CD4-positive, alpha-beta T cell (primary cell): ENCODE measurements at regions not wholly inside any gene's neighbourhood (a gene's known extent, or its start where the extent isn't known, plus 50 kb on each side); places are given as distances from the start of the nearest gene placed in this dataset.

ENCODE experiments used
- ATAC-seq: fragments of 200-7000 bp; cut with Tn5 transposase; one replicate; pipeline ENCODE4 v1.10.0; 2022; ENCODE audit warnings: mild to moderate bottlenecking; ENCODE audit not compliant: poor library complexity
- CTCF ChIA-PET: fragments of 350-600 bp; sonication (Branson Sonifier 250); formaldehyde crosslinking; loops from one replicate; lab custom pipeline; 2021; ENCODE audit warnings: antibody characterized with exemption, inconsistent platforms; lab: Charles Lee
- POLR2A ChIA-PET: fragments of 350-600 bp; sonication (Branson Sonifier 250); formaldehyde crosslinking; loops from one replicate; lab custom pipeline; 2021; ENCODE audit warnings: antibody characterized with exemption, inconsistent platforms; lab: Charles Lee
- DNase-seq, 14 experiments: peaks; one replicate each; pipeline ENCODE4 v3.0.0-alpha.2; 2013 to 2020; ENCODE audit warnings: mixed read lengths in 2 of 14
- H3K27ac ChIP-seq, 2 donors: one replicate each; pipeline versions ENCODE4 v1.5.1 to v1.7.0; 2013; ENCODE audit warnings: low read length in 2 of 2, low read depth in 1 of 2, mild to moderate bottlenecking in 1 of 2
- H3K27me3 ChIP-seq, 2 experiments: 1 replicate in 1 of 2; 2 replicates in 1 of 2; pipeline versions ENCODE4 v1.6.1 to v1.7.0; 2013; ENCODE audit warnings: low read length in 2 of 2, control low read depth in 1 of 2, mild to moderate bottlenecking in 1 of 2, moderate library complexity in 1 of 2; ENCODE audit not compliant: insufficient read depth in 2 of 2, control insufficient read depth in 1 of 2
- H3K36me3 ChIP-seq: one replicate; pipeline ENCODE4 v1.6.1; 2013; ENCODE audit warnings: low read length, control low read depth; ENCODE audit not compliant: insufficient read depth
- H3K4me1 ChIP-seq: one replicate; pipeline ENCODE4 v1.6.1; 2013; ENCODE audit warnings: low read length, control low read depth; ENCODE audit not compliant: insufficient read depth
- H3K4me3 ChIP-seq: one replicate; pipeline ENCODE4 v1.5.1; 2013; ENCODE audit warnings: mild to moderate bottlenecking, low read length, moderate library complexity
- H3K9me3 ChIP-seq, 2 experiments: 1 replicate in 1 of 2; 2 replicates in 1 of 2; pipeline versions ENCODE4 v1.6.1 to v1.7.0; 2013; ENCODE audit warnings: low read length in 2 of 2, mild to moderate bottlenecking in 2 of 2, control low read depth in 1 of 2, moderate library complexity in 1 of 2; ENCODE audit not compliant: control insufficient read depth in 1 of 2, insufficient read depth in 1 of 2
- H3K27ac Mint-ChIP-seq: one replicate; pipeline ENCODE4 v1.8.0; 2020; ENCODE audit warnings: mixed read lengths
- H3K27me3 Mint-ChIP-seq: one replicate; pipeline ENCODE4 v1.8.0; 2021; ENCODE audit warnings: mixed read lengths
- H3K36me3 Mint-ChIP-seq: one replicate; pipeline ENCODE4 v1.8.0; 2021; ENCODE audit warnings: low read depth, mixed read lengths
- H3K4me1 Mint-ChIP-seq: one replicate; pipeline ENCODE4 v1.8.0; 2021; ENCODE audit warnings: low read depth, mixed read lengths
- H3K4me3 Mint-ChIP-seq: one replicate; pipeline ENCODE4 v1.8.0; 2020; ENCODE audit warnings: mild to moderate bottlenecking, mixed read lengths
- H3K9me3 Mint-ChIP-seq: one replicate; pipeline ENCODE4 v1.8.0; 2020; ENCODE audit warnings: mixed read lengths
- CTCF ChIP-seq: fragments of 200-600 bp; IDR thresholded peaks from one replicate; pipeline ENCODE4 v1.8.0; 2022; ENCODE audit warnings: antibody characterized with exemption, mild to moderate bottlenecking
- intact Hi-C, 2 experiments: fragments of 100-400 bp; cut with DNase I in 1 of 2; cut with micrococcal nuclease in 1 of 2; formaldehyde crosslinking; loops; one replicate each; pipeline versions ENCODE4 v1.15.1 to v1.9.0; 2023 to 2025; cut with DNase I, micrococcal nuclease

- no peaks in the 10 kb centered on the region for H3K27me3 ChIP-seq
- no peak for TF ChIP-seq CTCF
- no peak overlapping the region for H3K4me3 Mint-ChIP-seq
- no peaks in the 10 kb centered on the region for H3K9me3 ChIP-seq
- DNase-seq (no peak), ATAC-seq (no peak)
- H3K27me3 Mint-ChIP-seq, result peaks cover 12% of the 10 kb centered on the region
- H3K27ac Mint-ChIP-seq, result no peak overlapping the region
- intact Hi-C loops, result no loop called here
- no peaks in the 10 kb centered on the region for H3K36me3 ChIP-seq
- ChIA-PET POLR2A (no interaction called here), CTCF (no interaction called here)
- no peaks in the 10 kb centered on the region for H3K9me3 Mint-ChIP-seq
- no peaks in the 10 kb centered on the region for H3K4me1 ChIP-seq
- no peaks in the 10 kb centered on the region for H3K4me1 Mint-ChIP-seq
- no peak overlapping the region for H3K4me3 ChIP-seq
- no peak overlapping the region for H3K27ac ChIP-seq
- H3K36me3 Mint-ChIP-seq, result no peaks in the 10 kb centered on the region
These were observed 156.4 kb upstream of the ECI2 start for GRCh38 chr6:4291453-4292403.

DNA sequence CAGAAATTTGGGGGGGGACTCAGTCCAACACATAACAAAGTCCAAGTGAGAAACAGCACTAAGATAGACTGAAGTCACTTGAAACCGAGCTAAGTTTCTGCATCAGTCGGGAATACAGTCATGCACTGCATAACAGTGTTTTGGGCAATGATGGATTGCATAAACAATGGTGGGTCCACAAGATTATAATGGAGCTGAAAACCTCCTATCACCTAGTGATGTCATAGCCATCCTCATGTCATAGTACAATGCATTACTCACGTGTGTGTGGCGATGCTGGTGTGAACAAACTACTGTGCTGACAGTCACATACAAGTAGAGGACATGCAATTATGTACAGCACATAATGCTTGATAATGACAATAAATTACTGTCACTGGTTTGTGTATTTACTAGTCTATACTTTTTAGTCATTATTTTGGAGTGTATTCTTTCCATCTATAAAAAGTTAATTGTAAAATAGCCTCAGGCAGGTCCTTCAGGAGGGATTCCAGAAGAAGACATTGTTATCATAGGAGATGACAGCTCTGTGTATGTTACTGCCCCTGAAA lies 154.5 kb upstream of the ECI2 start:
- no peaks in the 10 kb centered on the region for H3K36me3 ChIP-seq
- H3K27me3 ChIP-seq, result peaks cover 0 to 7% of the 10 kb centered on the region in 2 experiments
- no peak overlapping the region for H3K27ac Mint-ChIP-seq
- peaks cover 26% of the 10 kb centered on the region for H3K27me3 Mint-ChIP-seq
- CTCF ChIA-PET, result no interaction called here
- H3K27ac ChIP-seq, result no peak overlapping the region
- DNase-seq (no peak), ATAC-seq (no peak)
- no peaks in the 10 kb centered on the region for H3K9me3 Mint-ChIP-seq
- H3K4me3 ChIP-seq, result no peak overlapping the region
- H3K4me1 Mint-ChIP-seq, result no peaks in the 10 kb centered on the region
- intact Hi-C loops, result no loop called here
- no peaks in the 10 kb centered on the region for H3K9me3 ChIP-seq
- POLR2A ChIA-PET, result no interaction called here
- no peak overlapping the region for H3K4me3 Mint-ChIP-seq
- no peaks in the 10 kb centered on the region for H3K36me3 Mint-ChIP-seq
- no peak for TF ChIP-seq CTCF
- no peaks in the 10 kb centered on the region for H3K4me1 ChIP-seq

- intact Hi-C loops, result no loop called here
- POLR2A ChIA-PET, result no interaction called here
These were observed 152.5 kb upstream of the ECI2 start for GRCh38 chr6:4287811-4288244.

More at GRCh38 chr6:4287811-4288244, 152.5 kb upstream of the ECI2 start:
- Mint-ChIP-seq H3K27me3 (peaks cover 46% of the 10 kb centered on the region), H3K36me3 (no peaks in the 10 kb centered on the region), H3K4me3 (no peak overlapping the region), H3K27ac (no peak overlapping the region), H3K9me3 (no peaks in the 10 kb centered on the region), H3K4me1 (no peaks in the 10 kb centered on the region)
- ATAC-seq, result no peak
- H3K4me3 ChIP-seq, result no peak overlapping the region
- no peaks in the 10 kb centered on the region for H3K4me1 ChIP-seq
- no peaks in the 10 kb centered on the region for H3K9me3 ChIP-seq
- H3K36me3 ChIP-seq, result no peaks in the 10 kb centered on the region
- H3K27ac ChIP-seq, result no peak overlapping the region
- peaks cover 9 to 18% of the 10 kb centered on the region in 2 experiments for H3K27me3 ChIP-seq
- DNase-seq, result no peak
- CTCF ChIA-PET, result no interaction called here
- no peak for TF ChIP-seq CTCF
